ENCODE measurements at regions not wholly inside any gene's neighbourhood (a gene's known extent, or its start where the extent isn't known, plus 50 kb on each side); places are given as distances from the start of the nearest gene placed in this dataset.
A peak's percentile ranks its signal among the peaks of the same experiment; 100 is the strongest.

DNA sequence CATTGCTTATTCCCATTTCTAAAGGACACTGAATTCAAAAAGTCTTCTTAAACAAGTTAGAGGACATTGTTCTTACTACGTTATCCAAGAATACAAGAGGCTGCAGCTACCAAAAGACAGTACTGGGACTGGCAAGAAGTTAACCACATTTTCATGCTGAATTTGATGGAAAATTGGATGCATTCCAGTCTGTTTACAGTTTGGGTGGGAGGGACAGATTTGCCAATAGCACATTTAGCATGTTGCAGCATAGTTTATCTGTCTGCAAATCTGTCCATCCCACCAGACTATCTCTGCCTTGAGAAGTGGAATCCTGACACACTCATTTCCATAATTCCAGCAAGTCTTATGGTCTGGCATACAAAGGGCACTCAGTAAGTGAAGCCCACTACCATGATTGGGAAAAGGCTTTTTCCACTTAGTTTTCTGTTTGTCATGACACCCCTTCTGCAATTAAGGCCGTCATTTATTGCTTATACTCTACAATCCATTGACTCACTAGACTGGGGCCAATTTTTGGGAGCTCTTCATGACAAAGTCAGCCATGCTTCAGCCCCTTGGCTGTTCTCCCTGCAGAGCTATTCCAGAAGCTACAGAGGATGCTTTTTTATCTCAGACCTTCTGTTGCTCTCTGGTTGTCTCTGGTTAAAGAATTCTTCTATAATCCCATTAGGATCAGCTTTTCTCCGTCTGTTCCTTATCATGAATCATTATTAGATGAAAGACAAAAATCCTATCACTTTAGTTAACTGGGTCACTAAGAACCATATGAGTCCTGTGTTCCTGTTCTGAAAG is 355.8 kb upstream of the PTBP2 start:
- Mint-ChIP-seq H3K27ac (no peak overlapping the region), H3K9me3 (peaks cover 0 to 6% (median 2%) of the 10 kb centered on the region in 7 donors), H3K27me3 (ENCODE audit: low read depth in 3 of 3) (peaks cover 0 to 5% (median 0%) of the 10 kb centered on the region in 3 donors), H3K4me1 (peaks cover 31% of the 10 kb centered on the region), H3K4me3 (no peak overlapping the region), H3K36me3 (peaks cover 0 to 2% of the 10 kb centered on the region in 2 donors)
- H3K27me3 ChIP-seq (ENCODE audit: control insufficient read depth in 2 of 2, insufficient read depth in 2 of 2, low read length in 2 of 2) = no peaks in the 10 kb centered on the region
- H3K9me3 ChIP-seq (replicated peaks in 1 of 2; ENCODE audit: control insufficient read depth in 1 of 2, insufficient read depth in 1 of 2, low read length in 2 of 2) = peaks cover 0 to under 1% of the 10 kb centered on the region in 2 donors
- H3K36me3 ChIP-seq (replicated peaks in 1 of 2; ENCODE audit: control insufficient read depth in 1 of 2, insufficient read depth in 2 of 2, low read length in 2 of 2) = no peaks in the 10 kb centered on the region
- H3K9ac ChIP-seq (ENCODE audit: insufficient read depth, low read length, poor library complexity, severe bottlenecking) = no peak overlapping the region
- no peak overlapping the region for H3K27ac ChIP-seq (ENCODE audit: low read depth in 1 of 2, low read length in 2 of 2)
- H3K79me2 ChIP-seq (ENCODE audit: insufficient read depth, low read length) = no peaks in the 10 kb centered on the region
- H3K4me2 ChIP-seq (replicated peaks; ENCODE audit: extremely low read depth, low read length, poor library complexity, severe bottlenecking) = no peak overlapping the region
- no peak for DNase-seq
- no peaks in the 10 kb centered on the region for H4K20me1 ChIP-seq (ENCODE audit: insufficient read depth, low read length)
- intact Hi-C loops (cut with micrococcal nuclease) = no loop called here
- no peak overlapping the region for H2AFZ ChIP-seq (ENCODE audit: insufficient read depth, low read depth, low read length, poor library complexity, severe bottlenecking)
- no peak overlapping the region for H3K4me3 ChIP-seq (replicated peaks in 1 of 3; ENCODE audit: low read depth in 2 of 3, low read length in 3 of 3)
- peaks cover 28 to 29% of the 10 kb centered on the region in 2 donors for H3K4me1 ChIP-seq (ENCODE audit: control insufficient read depth in 1 of 2, insufficient read depth in 2 of 2, low read length in 2 of 2)
- 79% methylated on average over 2 of the region's 3 CpGs for WGBS (ENCODE audit: insufficient coverage)
- TF ChIP-seq, protein P1, sequence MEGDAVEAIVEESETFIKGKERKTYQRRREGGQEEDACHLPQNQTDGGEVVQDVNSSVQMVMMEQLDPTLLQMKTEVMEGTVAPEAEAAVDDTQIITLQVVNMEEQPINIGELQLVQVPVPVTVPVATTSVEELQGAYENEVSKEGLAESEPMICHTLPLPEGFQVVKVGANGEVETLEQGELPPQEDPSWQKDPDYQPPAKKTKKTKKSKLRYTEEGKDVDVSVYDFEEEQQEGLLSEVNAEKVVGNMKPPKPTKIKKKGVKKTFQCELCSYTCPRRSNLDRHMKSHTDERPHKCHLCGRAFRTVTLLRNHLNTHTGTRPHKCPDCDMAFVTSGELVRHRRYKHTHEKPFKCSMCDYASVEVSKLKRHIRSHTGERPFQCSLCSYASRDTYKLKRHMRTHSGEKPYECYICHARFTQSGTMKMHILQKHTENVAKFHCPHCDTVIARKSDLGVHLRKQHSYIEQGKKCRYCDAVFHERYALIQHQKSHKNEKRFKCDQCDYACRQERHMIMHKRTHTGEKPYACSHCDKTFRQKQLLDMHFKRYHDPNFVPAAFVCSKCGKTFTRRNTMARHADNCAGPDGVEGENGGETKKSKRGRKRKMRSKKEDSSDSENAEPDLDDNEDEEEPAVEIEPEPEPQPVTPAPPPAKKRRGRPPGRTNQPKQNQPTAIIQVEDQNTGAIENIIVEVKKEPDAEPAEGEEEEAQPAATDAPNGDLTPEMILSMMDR (IDR thresholded peaks at IDR 0.05) = no peak

DNA sequence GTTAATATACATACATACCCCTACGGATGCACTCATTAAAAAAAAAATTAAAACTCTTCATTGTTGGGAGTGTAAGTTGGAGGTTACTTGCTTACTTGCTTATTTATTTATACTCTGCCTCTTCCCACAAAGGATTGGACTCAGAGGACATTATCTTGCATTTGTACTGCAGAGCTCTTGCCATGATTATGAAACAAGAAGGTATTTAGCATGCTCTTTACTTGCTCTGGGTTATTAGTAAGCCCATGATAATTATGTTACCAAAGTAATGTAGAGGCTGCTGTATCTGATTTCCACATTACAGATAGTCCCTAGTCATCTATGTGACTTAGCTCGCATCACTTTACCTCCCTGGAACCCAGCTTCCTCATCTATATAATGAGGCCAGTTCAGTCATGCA is 355.1 kb upstream of the PTBP2 start:
- H3K36me3 Mint-ChIP-seq = no peaks in the 10 kb centered on the region
- H3K79me2 ChIP-seq (ENCODE audit: insufficient read depth, low read length) = no peaks in the 10 kb centered on the region
- TF ChIP-seq, protein P1 (IDR thresholded peaks at IDR 0.05) = no peak
- H3K36me3 ChIP-seq (replicated peaks in 1 of 2; ENCODE audit: control insufficient read depth in 1 of 2, insufficient read depth in 2 of 2, low read length in 2 of 2) = no peaks in the 10 kb centered on the region
- H3K4me1 ChIP-seq (ENCODE audit: control insufficient read depth in 1 of 2, insufficient read depth in 2 of 2, low read length in 2 of 2) = peaks cover 21 to 22% of the 10 kb centered on the region in 2 donors
- no peak overlapping the region for H3K4me2 ChIP-seq (replicated peaks; ENCODE audit: extremely low read depth, low read length, poor library complexity, severe bottlenecking)
- peaks cover 0 to 11% (median 2%) of the 10 kb centered on the region in 7 donors for H3K9me3 Mint-ChIP-seq
- no peak overlapping the region for H3K27ac ChIP-seq (ENCODE audit: low read depth in 1 of 2, low read length in 2 of 2)
- no peak overlapping the region for H3K27ac Mint-ChIP-seq
- H3K4me1 Mint-ChIP-seq = peaks cover 23% of the 10 kb centered on the region
- peak in 1 of 3 donors; percentile 23 for DNase-seq
- no peaks in the 10 kb centered on the region for H4K20me1 ChIP-seq (ENCODE audit: insufficient read depth, low read length)
- no peak overlapping the region for H3K9ac ChIP-seq (ENCODE audit: insufficient read depth, low read length, poor library complexity, severe bottlenecking)
- no peaks in the 10 kb centered on the region for H3K27me3 ChIP-seq (ENCODE audit: control insufficient read depth in 2 of 2, insufficient read depth in 2 of 2, low read length in 2 of 2)
- H2AFZ ChIP-seq (ENCODE audit: insufficient read depth, low read depth, low read length, poor library complexity, severe bottlenecking) = no peak overlapping the region
- H3K27me3 Mint-ChIP-seq (ENCODE audit: low read depth in 3 of 3) = peaks cover 0 to 5% (median 0%) of the 10 kb centered on the region in 3 donors
- H3K4me3 Mint-ChIP-seq = no peak overlapping the region
- peaks cover 0 to 5% of the 10 kb centered on the region in 2 donors for H3K9me3 ChIP-seq (replicated peaks in 1 of 2; ENCODE audit: control insufficient read depth in 1 of 2, insufficient read depth in 1 of 2, low read length in 2 of 2)
- no peak overlapping the region for H3K4me3 ChIP-seq (replicated peaks in 1 of 3; ENCODE audit: low read depth in 2 of 3, low read length in 3 of 3)
- WGBS (ENCODE audit: insufficient coverage) = no CpG with 5 or more reads among the region's 2 CpGs
- intact Hi-C loops (cut with micrococcal nuclease) = no loop called here

Measured in CD14-positive monocyte (primary cell).